ENCODE measurements at regions not wholly inside any gene's neighbourhood (a gene's known extent, or its start where the extent isn't known, plus 50 kb on each side); places are given as distances from the start of the nearest gene placed in this dataset.

GRCh38 chr4:13151194-13151593 is 332.9 kb downstream of the RAB28 start:
- peak in 1 of 2 experiments; percentile 17 for DNase-seq
- no peaks in the 10 kb centered on the region for H4K20me1 ChIP-seq (ENCODE audit: insufficient read depth)
- H3K4me1 ChIP-seq (replicated peaks; ENCODE audit: insufficient read depth), result no peaks in the 10 kb centered on the region
- H3K36me3 ChIP-seq (ENCODE audit: low read depth), result no peaks in the 10 kb centered on the region
- ChIA-PET CTCF (no interaction called here), POLR2A (ENCODE audit: unreplicated experiment) (no interaction called here)
- H3K9me3 ChIP-seq (ENCODE audit: insufficient read depth, low read depth), result no peaks in the 10 kb centered on the region
- no peak for TF ChIP-seq EZH2 (IDR thresholded peaks at IDR 0.05; ENCODE audit: low read depth)
- no peak for TF ChIP-seq CTCF (conservative IDR thresholded peaks at IDR 0.05)
- no peak overlapping the region for H3K4me3 ChIP-seq
- H2AFZ ChIP-seq, result no peak overlapping the region
- intact Hi-C loops (cut with micrococcal nuclease; ENCODE audit: unreplicated experiment), result no loop called here
- no peaks in the 10 kb centered on the region for H3K27me3 ChIP-seq (ENCODE audit: insufficient read depth, low read depth)
- H3K4me2 ChIP-seq, result peak overlapping the region; percentile 23; the same call in 1 of the 2 replicates
- BruUV-seq (replicated peaks), result no TSS peak
- no peaks in the 10 kb centered on the region for H3K9me2 ChIP-seq (ENCODE audit: insufficient read depth)
- H3F3A ChIP-seq (ENCODE audit: insufficient read depth, low read depth), result no peaks in the 10 kb centered on the region
- H3K27ac ChIP-seq, result no peak overlapping the region
- no peaks in the 10 kb centered on the region for H3K79me2 ChIP-seq (ENCODE audit: low read depth)

GRCh38 chr4:13143222-13144070 is 340.7 kb downstream of the RAB28 start:
- POLR2A ChIA-PET (ENCODE audit: unreplicated experiment), result no interaction called here
- BruUV-seq (replicated peaks), result no TSS peak
- H3F3A ChIP-seq (ENCODE audit: insufficient read depth, low read depth), result no peaks in the 10 kb centered on the region
- intact Hi-C loops (cut with micrococcal nuclease; ENCODE audit: unreplicated experiment), result no loop called here
- H3K9me3 ChIP-seq (ENCODE audit: insufficient read depth, low read depth), result no peaks in the 10 kb centered on the region
- H3K9me2 ChIP-seq (ENCODE audit: insufficient read depth), result no peaks in the 10 kb centered on the region
- H3K79me2 ChIP-seq (ENCODE audit: low read depth), result no peaks in the 10 kb centered on the region
- H4K20me1 ChIP-seq (ENCODE audit: insufficient read depth), result no peaks in the 10 kb centered on the region
- TF ChIP-seq EZH2 (IDR thresholded peaks at IDR 0.05; ENCODE audit: low read depth), result no peak
- no peak for TF ChIP-seq CTCF (conservative IDR thresholded peaks at IDR 0.05)
- H3K27ac ChIP-seq, result no peak overlapping the region
- no peak overlapping the region for H3K4me2 ChIP-seq
- no peaks in the 10 kb centered on the region for H3K4me1 ChIP-seq (replicated peaks; ENCODE audit: insufficient read depth)
- CTCF ChIA-PET, result no interaction called here
- H2AFZ ChIP-seq, result no peak overlapping the region
- DNase-seq, result no peak
- no peaks in the 10 kb centered on the region for H3K27me3 ChIP-seq (ENCODE audit: insufficient read depth, low read depth)
- no peaks in the 10 kb centered on the region for H3K36me3 ChIP-seq (ENCODE audit: low read depth)
- H3K4me3 ChIP-seq, result no peak overlapping the region

GRCh38 chr4:13142726-13143125 is 341.4 kb downstream of the RAB28 start:
- no peaks in the 10 kb centered on the region for H3F3A ChIP-seq (ENCODE audit: insufficient read depth, low read depth)
- H3K4me2 ChIP-seq, result no peak overlapping the region
- ChIA-PET CTCF (no interaction called here), POLR2A (ENCODE audit: unreplicated experiment) (no interaction called here)
- H3K9me2 ChIP-seq (ENCODE audit: insufficient read depth), result no peaks in the 10 kb centered on the region
- no peaks in the 10 kb centered on the region for H4K20me1 ChIP-seq (ENCODE audit: insufficient read depth)
- no peaks in the 10 kb centered on the region for H3K27me3 ChIP-seq (ENCODE audit: insufficient read depth, low read depth)
- H3K79me2 ChIP-seq (ENCODE audit: low read depth), result no peaks in the 10 kb centered on the region
- no peak overlapping the region for H2AFZ ChIP-seq
- H3K9me3 ChIP-seq (ENCODE audit: insufficient read depth, low read depth), result no peaks in the 10 kb centered on the region
- no TSS peak for BruUV-seq (replicated peaks)
- H3K4me1 ChIP-seq (replicated peaks; ENCODE audit: insufficient read depth), result no peaks in the 10 kb centered on the region
- intact Hi-C loops (cut with micrococcal nuclease; ENCODE audit: unreplicated experiment), result no loop called here
- no peak for TF ChIP-seq EZH2 (IDR thresholded peaks at IDR 0.05; ENCODE audit: low read depth)
- no peak for TF ChIP-seq CTCF (conservative IDR thresholded peaks at IDR 0.05)
- H3K36me3 ChIP-seq (ENCODE audit: low read depth), result no peaks in the 10 kb centered on the region
- no peak overlapping the region for H3K27ac ChIP-seq
- no peak for DNase-seq
- no peak overlapping the region for H3K4me3 ChIP-seq

All from PC-9 (cell line).